A549 (cell line): ENCODE measurements at regions not wholly inside any gene's neighbourhood (a gene's known extent, or its start where the extent isn't known, plus 50 kb on each side); places are given as distances from the start of the nearest gene placed in this dataset.

Experiments
- CHD4 ChIP-seq: fragments of 200-600 bp; sonication (generic); IDR thresholded peaks from 2 replicates; pipeline ENCODE4 v1.6.1; 2016; ENCODE audit warnings: antibody characterized with exemption, mild to moderate bottlenecking, borderline replicate concordance
- EP300 ChIP-seq, 2 experiments: fragments of >200 bp; sonication (Bioruptor Twin); formaldehyde crosslinking; IDR thresholded peaks; 2 replicates in 1 of 2; 3 replicates in 1 of 2; pipeline ENCODE4 v1.6.1; 2016 to 2017
- HDAC2 ChIP-seq: fragments of 200-600 bp; sonication (generic); IDR thresholded peaks from 2 replicates; pipeline ENCODE4 v1.6.1; 2016
- JUNB ChIP-seq: fragments of >200 bp; sonication (Bioruptor Twin); formaldehyde crosslinking; IDR thresholded peaks from 2 replicates; pipeline ENCODE4 v1.6.1; 2016
- NFE2L2 ChIP-seq: fragments of 150-350 bp; conservative IDR thresholded peaks from 2 replicates; pipeline ENCODE4 v1.6.1; 2014; ENCODE audit warnings: low read length
- POLR2A ChIP-seq: IDR thresholded peaks from 2 replicates; pipeline ENCODE4 v1.6.1; 2012; ENCODE audit warnings: mild to moderate bottlenecking, low read length
- POLR2AphosphoS2 ChIP-seq: conservative IDR thresholded peaks from 2 replicates; pipeline ENCODE4 v1.6.1; 2012; ENCODE audit warnings: low read length, improper control_type of control experiment, inconsistent platforms
- RAD21 ChIP-seq, 2 experiments: fragments of >200 bp in 1 of 2; sonication (Bioruptor Twin) in 1 of 2; formaldehyde crosslinking in 1 of 2; IDR thresholded peaks in 1 of 2; conservative IDR thresholded peaks in 1 of 2; 2 replicates in 1 of 2; 3 replicates in 1 of 2; pipeline ENCODE4 v1.6.1; 2012 to 2018; ENCODE audit warnings: inconsistent platforms in 1 of 2
- RFX5 ChIP-seq: fragments of 450-650 bp; IDR thresholded peaks from 2 replicates; pipeline ENCODE4 v1.7.1; 2014; ENCODE audit warnings: antibody characterized with exemption, mild to moderate bottlenecking, moderate library complexity
- SREBF2 ChIP-seq: fragments of 450-650 bp; IDR thresholded peaks from 2 replicates; pipeline ENCODE4 v1.6.1; 2014; ENCODE audit warnings: mild to moderate bottlenecking, moderate library complexity
- TF ChIP-seq, protein P1 (sequence below): fragments of >200 bp; sonication (Bioruptor Twin); formaldehyde crosslinking; IDR thresholded peaks from 3 replicates; pipeline ENCODE4 v1.5.1; 2016
- TF ChIP-seq, protein P2 (sequence below): IDR thresholded peaks from 2 replicates; pipeline ENCODE4 v1.6.1; 2012
- TF ChIP-seq, protein P3 (sequence below): fragments of 200-600 bp; sonication (generic); IDR thresholded peaks from 2 replicates; pipeline ENCODE4 v1.6.1; 2016; ENCODE audit warnings: antibody characterized with exemption, mild to moderate bottlenecking, moderate library complexity

GRCh38 chr22:45094825-45095224 lies 68.9 kb upstream of the NUP50 start:
- TF ChIP-seq POLR2AphosphoS2 (no peak), RAD21 (conservative IDR thresholded peaks at IDR 0.05 in 1 of 2, IDR thresholded peaks at IDR 0.05 in 1 of 2) (no peak), SREBF2 (no peak), CHD4 (no peak), NFE2L2 (no peak), POLR2A (no peak), JUNB (no peak), EP300 (IDR thresholded peaks at IDR 0.05) (no peak), HDAC2 (no peak), RFX5 (no peak)
- TF ChIP-seq, protein P1, sequence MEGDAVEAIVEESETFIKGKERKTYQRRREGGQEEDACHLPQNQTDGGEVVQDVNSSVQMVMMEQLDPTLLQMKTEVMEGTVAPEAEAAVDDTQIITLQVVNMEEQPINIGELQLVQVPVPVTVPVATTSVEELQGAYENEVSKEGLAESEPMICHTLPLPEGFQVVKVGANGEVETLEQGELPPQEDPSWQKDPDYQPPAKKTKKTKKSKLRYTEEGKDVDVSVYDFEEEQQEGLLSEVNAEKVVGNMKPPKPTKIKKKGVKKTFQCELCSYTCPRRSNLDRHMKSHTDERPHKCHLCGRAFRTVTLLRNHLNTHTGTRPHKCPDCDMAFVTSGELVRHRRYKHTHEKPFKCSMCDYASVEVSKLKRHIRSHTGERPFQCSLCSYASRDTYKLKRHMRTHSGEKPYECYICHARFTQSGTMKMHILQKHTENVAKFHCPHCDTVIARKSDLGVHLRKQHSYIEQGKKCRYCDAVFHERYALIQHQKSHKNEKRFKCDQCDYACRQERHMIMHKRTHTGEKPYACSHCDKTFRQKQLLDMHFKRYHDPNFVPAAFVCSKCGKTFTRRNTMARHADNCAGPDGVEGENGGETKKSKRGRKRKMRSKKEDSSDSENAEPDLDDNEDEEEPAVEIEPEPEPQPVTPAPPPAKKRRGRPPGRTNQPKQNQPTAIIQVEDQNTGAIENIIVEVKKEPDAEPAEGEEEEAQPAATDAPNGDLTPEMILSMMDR = no peak
- TF ChIP-seq, protein P2, sequence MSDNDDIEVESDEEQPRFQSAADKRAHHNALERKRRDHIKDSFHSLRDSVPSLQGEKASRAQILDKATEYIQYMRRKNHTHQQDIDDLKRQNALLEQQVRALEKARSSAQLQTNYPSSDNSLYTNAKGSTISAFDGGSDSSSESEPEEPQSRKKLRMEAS = no peak
- TF ChIP-seq, protein P3, sequence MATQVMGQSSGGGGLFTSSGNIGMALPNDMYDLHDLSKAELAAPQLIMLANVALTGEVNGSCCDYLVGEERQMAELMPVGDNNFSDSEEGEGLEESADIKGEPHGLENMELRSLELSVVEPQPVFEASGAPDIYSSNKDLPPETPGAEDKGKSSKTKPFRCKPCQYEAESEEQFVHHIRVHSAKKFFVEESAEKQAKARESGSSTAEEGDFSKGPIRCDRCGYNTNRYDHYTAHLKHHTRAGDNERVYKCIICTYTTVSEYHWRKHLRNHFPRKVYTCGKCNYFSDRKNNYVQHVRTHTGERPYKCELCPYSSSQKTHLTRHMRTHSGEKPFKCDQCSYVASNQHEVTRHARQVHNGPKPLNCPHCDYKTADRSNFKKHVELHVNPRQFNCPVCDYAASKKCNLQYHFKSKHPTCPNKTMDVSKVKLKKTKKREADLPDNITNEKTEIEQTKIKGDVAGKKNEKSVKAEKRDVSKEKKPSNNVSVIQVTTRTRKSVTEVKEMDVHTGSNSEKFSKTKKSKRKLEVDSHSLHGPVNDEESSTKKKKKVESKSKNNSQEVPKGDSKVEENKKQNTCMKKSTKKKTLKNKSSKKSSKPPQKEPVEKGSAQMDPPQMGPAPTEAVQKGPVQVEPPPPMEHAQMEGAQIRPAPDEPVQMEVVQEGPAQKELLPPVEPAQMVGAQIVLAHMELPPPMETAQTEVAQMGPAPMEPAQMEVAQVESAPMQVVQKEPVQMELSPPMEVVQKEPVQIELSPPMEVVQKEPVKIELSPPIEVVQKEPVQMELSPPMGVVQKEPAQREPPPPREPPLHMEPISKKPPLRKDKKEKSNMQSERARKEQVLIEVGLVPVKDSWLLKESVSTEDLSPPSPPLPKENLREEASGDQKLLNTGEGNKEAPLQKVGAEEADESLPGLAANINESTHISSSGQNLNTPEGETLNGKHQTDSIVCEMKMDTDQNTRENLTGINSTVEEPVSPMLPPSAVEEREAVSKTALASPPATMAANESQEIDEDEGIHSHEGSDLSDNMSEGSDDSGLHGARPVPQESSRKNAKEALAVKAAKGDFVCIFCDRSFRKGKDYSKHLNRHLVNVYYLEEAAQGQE = no peak
